Lower lobe of right lung (tissue), 2 donors: ENCODE measurements at regions not wholly inside any gene's neighbourhood (a gene's known extent, or its start where the extent isn't known, plus 50 kb on each side); places are given as distances from the start of the nearest gene placed in this dataset.

ENCODE experiments used
- ATAC-seq, 2 donors: fragments of 200-7000 bp; cut with Tn5 transposase; one replicate each; pipeline ENCODE4 v1.9.1; 2020 to 2022; ENCODE audit warnings: mild to moderate bottlenecking in 2 of 2, moderate library complexity in 2 of 2
- DNase-seq: peaks from one replicate; pipeline ENCODE4 v3.0.0-alpha.2; 2020
- H3K27ac ChIP-seq: fragments of 200-600 bp; one replicate; pipeline ENCODE4 v1.8.0; 2022
- H3K27me3 ChIP-seq: fragments of 200-600 bp; one replicate; pipeline ENCODE4 v1.8.0; 2022; ENCODE audit warnings: low read depth
- H3K36me3 ChIP-seq: fragments of 200-600 bp; one replicate; pipeline ENCODE4 v1.8.0; 2022; ENCODE audit warnings: mild to moderate bottlenecking
- H3K4me1 ChIP-seq: fragments of 200-600 bp; one replicate; pipeline ENCODE4 v1.8.0; 2022
- H3K4me3 ChIP-seq: fragments of 200-600 bp; one replicate; pipeline ENCODE4 v1.8.0; 2022; ENCODE audit warnings: mild to moderate bottlenecking
- H3K9me3 ChIP-seq: fragments of 200-600 bp; one replicate; pipeline ENCODE4 v1.8.0; 2022
- CTCF ChIP-seq: fragments of 200-600 bp; IDR thresholded peaks from one replicate; pipeline ENCODE4 v1.8.0; 2022; ENCODE audit warnings: antibody characterized with exemption, mild to moderate bottlenecking
- intact Hi-C: fragments of 100-400 bp; cut with DNase I; formaldehyde crosslinking; loops from one replicate; pipeline ENCODE4 v1.11.0; 2022
- donor health status: DM: no; HTN: yes; CAD: no; lungs with severe emphysema.

GRCh38 chr13:50156140-50156539, 140.9 kb downstream of the KCNRG start:
- ATAC-seq = no peak

GRCh38 chr13:50156561-50157127, 141.4 kb downstream of the KCNRG start:
- Histone ChIP-seq H3K4me1 (peaks cover 19% of the 10 kb centered on the region), H3K27me3 (no peaks in the 10 kb centered on the region), H3K36me3 (no peaks in the 10 kb centered on the region), H3K9me3 (no peaks in the 10 kb centered on the region), H3K27ac (no peak overlapping the region), H3K4me3 (no peak overlapping the region)
- DNase-seq (no peak), ATAC-seq (no peak)
- no peak for TF ChIP-seq CTCF
- intact Hi-C loops = no loop called here

More at GRCh38 chr13:50156140-50156539, 140.9 kb downstream of the KCNRG start:
- H3K27ac ChIP-seq = no peak overlapping the region
- no peak for TF ChIP-seq CTCF
- intact Hi-C loops = no loop called here
- H3K4me3 ChIP-seq = no peak overlapping the region
- H3K36me3 ChIP-seq = no peaks in the 10 kb centered on the region
- H3K9me3 ChIP-seq = no peaks in the 10 kb centered on the region
- H3K27me3 ChIP-seq = no peaks in the 10 kb centered on the region
- no peak for DNase-seq
- peaks cover 23% of the 10 kb centered on the region for H3K4me1 ChIP-seq

- H3K27ac ChIP-seq = no peak overlapping the region
- intact Hi-C loops = no loop called here
- no peaks in the 10 kb centered on the region for H3K27me3 ChIP-seq
- no peak for TF ChIP-seq CTCF
- no peaks in the 10 kb centered on the region for H3K9me3 ChIP-seq
- DNase-seq = no peak
- no peak overlapping the region for H3K4me3 ChIP-seq
- peaks cover 5% of the 10 kb centered on the region for H3K4me1 ChIP-seq
- no peak for ATAC-seq
- no peaks in the 10 kb centered on the region for H3K36me3 ChIP-seq
Measured at GRCh38 chr13:50158385-50159165, 143.3 kb downstream of the KCNRG start.

GRCh38 chr13:50159607-50160006, 144.4 kb downstream of the KCNRG start:
- TF ChIP-seq CTCF = no peak
- H3K4me3 ChIP-seq = no peak overlapping the region
- no peaks in the 10 kb centered on the region for H3K36me3 ChIP-seq
- intact Hi-C loops = no loop called here
- H3K27ac ChIP-seq = no peak overlapping the region
- DNase-seq (no peak), ATAC-seq (no peak)
- H3K4me1 ChIP-seq = peaks cover 3% of the 10 kb centered on the region
- H3K9me3 ChIP-seq = no peaks in the 10 kb centered on the region
- H3K27me3 ChIP-seq = no peaks in the 10 kb centered on the region

- ATAC-seq (no peak), DNase-seq (no peak)
- intact Hi-C loops = no loop called here
- Histone ChIP-seq H3K36me3 (no peaks in the 10 kb centered on the region), H3K27me3 (no peaks in the 10 kb centered on the region), H3K9me3 (no peaks in the 10 kb centered on the region), H3K27ac (no peak overlapping the region), H3K4me1 (peaks cover 3% of the 10 kb centered on the region), H3K4me3 (no peak overlapping the region)
- TF ChIP-seq CTCF = no peak
Measured at GRCh38 chr13:50161052-50161451, 145.8 kb downstream of the KCNRG start.
